ENCODE measurements at regions not wholly inside any gene's neighbourhood (a gene's known extent, or its start where the extent isn't known, plus 50 kb on each side); places are given as distances from the start of the nearest gene placed in this dataset.
"Not testable (repeated sequence)": the region's sequence is repeated elsewhere in the genome, so short reads cannot be mapped to it uniquely, and the experiment has no call there.

DNA sequence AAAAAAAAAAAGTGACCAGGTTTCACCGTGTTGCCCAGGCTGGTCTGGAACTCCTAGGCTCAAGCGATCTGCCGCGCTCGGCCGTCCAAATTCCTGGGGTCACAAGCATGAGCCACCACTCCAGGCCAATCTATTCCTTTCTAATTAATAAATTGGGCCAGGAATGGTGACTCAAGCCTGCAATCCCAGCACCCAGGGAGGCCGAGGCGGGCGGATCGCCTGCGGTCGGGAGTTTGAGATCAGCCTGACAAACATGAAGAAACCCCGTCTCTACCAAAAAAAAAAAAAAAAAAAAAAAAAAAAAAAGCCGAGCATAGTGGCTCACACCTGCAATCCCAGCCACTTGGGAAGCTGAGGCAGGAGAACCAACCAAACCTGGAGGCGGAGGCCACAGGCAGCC lies 100.0 kb upstream of the FAN1 start:
- TF ChIP-seq POLR2A (IDR thresholded peaks at IDR 0.05; ENCODE audit: low read length); GATA1 (IDR thresholded peaks at IDR 0.05; ENCODE audit: low read depth, low read length): not testable (repeated sequence)
